ENCODE measurements at regions not wholly inside any gene's neighbourhood (a gene's known extent, or its start where the extent isn't known, plus 50 kb on each side); places are given as distances from the start of the nearest gene placed in this dataset.

DNA sequence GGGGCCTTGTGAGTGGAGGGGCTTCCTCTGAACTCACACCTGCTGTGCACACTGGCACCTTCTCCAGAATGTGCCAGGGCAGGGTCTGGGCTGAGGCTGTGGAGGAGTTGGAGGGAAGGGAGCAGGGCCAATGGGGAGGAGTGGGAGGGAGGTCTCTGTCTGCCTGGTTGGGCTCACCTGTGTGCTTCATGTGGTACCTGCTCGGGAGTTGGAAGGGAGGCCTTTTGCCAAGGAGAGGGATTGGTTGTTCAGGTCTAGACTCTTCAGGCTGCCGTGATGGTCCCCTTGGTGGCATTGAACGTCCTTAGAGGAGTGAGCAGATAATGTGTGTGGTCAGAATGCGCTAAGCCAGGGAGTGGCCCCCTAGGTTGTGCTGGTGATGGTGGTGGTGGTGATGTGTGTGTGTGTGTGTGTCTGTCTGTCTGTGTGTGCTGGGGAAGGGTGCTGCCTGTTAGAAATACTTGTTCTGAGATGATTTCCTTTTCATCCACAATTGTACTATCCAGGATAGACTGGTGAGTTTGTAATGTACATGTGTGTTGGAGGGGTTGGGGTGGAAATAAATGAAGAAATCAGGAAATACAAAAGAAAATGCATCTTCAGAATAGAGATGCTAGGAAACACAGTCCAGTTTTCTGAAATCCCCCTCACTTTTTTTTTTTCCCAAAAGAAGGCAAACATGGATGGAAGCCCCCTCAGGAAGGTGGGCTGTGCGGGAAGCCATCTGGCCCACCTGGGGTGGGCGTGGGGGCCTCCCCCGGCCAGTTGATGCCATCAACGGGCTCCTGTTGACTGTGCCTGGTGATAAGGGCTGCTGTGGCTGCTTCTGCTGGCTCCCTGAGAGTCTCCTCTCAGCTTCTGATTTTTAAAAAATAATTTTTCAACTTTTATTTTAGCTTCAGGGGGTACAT lies 140.5 kb upstream of the ZNF536 start:
- no peak for TF ChIP-seq CTCF (IDR thresholded peaks at IDR 0.05)

- TF ChIP-seq CTCF (IDR thresholded peaks at IDR 0.05): no peak
Observed at GRCh38 chr19:30233375-30233774, 138.8 kb upstream of the ZNF536 start.

DNA sequence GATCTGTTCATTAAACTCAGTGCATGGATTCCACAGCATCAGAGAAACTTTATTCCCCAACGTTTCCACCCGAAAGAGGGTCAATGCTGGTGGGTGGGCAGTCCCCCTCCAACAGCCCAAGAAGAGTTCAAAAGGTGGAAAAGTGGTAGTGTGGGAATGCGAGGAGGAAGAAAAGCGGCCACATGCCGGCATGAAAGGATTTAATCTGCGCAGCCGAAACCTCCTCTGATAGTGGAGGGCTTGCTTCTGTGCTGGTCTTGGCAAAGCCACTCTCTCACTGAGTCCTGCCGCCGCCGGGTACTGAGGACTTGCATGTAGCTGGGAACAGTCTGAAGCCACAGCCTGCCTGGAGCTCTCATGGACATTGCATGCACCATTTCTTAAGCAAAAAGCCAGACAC lies 136.2 kb upstream of the ZNF536 start:
- no peak for TF ChIP-seq CTCF (IDR thresholded peaks at IDR 0.05)

DNA sequence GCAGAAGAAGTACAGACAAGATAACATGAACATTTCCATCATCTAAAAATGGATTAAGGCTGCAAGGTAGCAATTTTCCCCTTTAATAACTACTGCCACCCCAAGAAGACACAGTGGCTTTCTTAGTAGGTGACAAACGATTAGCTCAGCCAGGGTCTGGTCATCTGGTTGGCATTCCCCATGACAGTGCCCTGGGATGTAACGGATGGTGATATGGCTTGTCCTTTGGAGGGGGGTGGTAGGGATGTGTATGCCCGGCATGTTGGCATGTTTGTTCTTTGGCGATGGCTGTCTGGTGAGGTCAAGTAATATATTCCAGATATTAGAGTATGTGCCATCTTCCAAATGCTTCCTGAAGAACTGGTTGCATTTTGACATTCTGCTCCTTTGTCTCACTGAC lies 135.6 kb upstream of the ZNF536 start:
- TF ChIP-seq CTCF (IDR thresholded peaks at IDR 0.05): no peak

DNA sequence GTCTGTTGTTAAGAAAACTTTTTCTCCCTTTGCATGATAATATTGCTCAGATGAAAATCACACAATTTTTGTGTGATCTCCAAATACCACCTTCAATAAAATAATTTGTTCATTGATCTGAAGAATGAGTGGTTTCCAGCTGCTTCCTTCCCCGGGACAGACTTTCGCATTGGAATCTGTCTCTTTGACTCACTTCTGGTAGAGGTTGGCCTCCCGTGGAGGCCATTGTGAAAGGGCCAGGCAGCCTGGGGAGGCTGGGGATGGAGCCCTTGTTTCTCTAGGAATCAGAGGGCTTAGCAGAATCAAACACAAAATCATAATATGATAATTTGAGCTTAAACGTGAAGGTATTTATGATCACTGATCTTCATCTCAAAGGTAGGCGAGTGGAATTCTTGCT lies 135.0 kb upstream of the ZNF536 start:
- TF ChIP-seq CTCF (IDR thresholded peaks at IDR 0.05): no peak

DNA sequence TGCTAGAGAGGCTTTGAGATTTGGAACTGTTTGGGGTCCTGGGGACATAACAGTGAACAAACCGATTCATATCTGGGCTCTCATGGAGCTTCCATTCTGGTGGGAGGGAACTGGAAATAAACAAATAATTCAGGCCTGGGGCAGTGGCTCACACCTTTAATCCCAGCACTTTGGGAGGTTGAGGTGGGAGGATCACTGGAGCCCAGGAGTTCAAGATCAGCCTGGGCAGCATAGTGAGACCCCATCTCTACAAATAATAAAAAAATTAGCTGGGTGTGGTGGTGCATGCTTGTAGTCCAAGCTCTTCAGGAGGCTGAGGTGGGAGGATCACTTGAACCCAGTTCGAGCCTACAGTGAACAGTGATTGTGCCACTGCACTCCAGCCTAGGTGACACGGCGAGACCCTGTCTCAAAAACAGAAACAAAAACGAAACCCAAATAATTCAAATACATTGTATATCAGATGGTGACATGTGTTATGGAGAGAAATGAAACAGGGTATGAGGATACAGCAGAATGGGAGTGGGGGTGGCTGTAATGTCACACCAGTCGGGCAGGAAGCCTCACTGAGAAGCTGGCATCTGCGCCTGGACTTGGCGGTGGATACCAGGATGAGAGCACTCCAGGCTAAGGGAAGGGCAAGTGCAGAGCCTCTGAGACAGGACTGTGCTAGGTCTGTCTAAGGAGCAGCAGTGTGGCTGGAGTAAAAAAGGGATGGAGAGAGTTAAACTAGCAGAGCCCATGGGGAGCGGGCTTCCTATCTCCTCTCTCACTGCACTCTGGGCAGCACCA lies 131.1 kb upstream of the ZNF536 start:
- no peak for TF ChIP-seq CTCF (IDR thresholded peaks at IDR 0.05)

DNA sequence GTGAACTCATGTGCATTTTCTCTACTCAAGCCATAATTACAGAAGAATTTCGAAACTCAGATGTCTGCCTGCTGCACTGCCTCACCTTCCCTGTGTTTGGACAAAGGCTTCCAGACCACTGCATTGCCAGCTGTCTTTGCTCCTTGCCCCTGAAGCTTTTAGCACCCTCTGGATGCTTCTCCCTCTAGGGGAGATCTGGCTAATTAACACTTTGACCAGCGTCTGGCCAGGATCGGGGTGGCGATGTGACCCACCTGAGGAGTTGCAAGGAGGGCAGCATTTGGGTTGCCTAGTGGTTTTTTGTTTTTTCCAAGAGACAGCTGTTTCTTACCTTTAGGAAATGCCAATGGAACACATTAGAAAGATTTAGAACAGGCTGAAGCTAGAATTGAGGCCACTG lies 127.7 kb upstream of the ZNF536 start:
- no peak for TF ChIP-seq CTCF (IDR thresholded peaks at IDR 0.05)
